OCI-LY3 (cell line): ENCODE measurements at regions not wholly inside any gene's neighbourhood (a gene's known extent, or its start where the extent isn't known, plus 50 kb on each side); places are given as distances from the start of the nearest gene placed in this dataset.

Experiments
- CTCF ChIP-seq: fragments of 200-600, 300-600 bp; sonication (generic); IDR thresholded peaks from 2 replicates; pipeline ENCODE4 v1.5.1; 2014; ENCODE audit warnings: antibody characterized with exemption, low read length, low read depth
- EZH2phosphoT487 ChIP-seq: fragments of 200-600 bp; shearing (Covaris generic); IDR thresholded peaks from 2 replicates; pipeline ENCODE4 v1.6.1; 2018; ENCODE audit warnings: antibody characterized with exemption, mixed run types, low read depth

- TF ChIP-seq EZH2phosphoT487 (no peak), CTCF (no peak)
Observed at GRCh38 chr13:97631158-97631557, 197.2 kb downstream of the RAP2A start.
